ENCODE measurements at regions not wholly inside any gene's neighbourhood (a gene's known extent, or its start where the extent isn't known, plus 50 kb on each side); places are given as distances from the start of the nearest gene placed in this dataset.

DNA sequence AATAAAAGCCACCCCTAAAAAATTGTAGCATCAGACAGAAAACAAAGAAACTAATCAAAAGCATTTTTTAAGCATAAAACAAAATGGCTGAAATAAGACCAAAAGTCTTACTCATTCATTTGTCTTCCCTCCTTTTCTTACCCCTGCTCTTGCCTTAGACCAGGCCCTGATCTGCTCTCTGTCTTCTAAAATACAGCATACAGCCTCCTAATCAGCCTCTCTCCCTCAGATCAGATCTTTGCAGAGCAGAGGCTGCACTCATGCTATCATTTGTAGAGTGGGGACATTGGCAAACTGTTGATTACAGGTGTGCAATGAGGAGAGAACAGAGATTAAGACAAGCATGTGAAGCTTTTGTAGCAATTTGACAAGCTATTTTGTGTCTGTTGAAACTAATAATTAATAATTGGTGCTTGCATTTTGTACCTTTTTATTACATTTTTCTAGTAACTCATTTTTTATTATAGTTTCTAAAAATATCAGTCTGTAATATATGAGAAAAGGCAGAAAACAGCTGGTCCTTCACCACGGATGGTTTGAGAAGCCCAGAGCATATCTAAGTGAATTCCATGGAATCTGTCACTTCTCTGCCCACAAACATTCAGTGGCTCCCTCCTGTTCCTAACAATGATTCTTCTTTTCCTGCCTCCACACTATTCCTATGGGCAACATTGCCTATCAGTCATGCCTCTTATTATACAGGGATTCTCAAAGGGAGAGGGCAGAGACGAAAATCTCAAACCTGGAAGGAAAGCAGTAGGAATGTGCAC is 286.2 kb upstream of the STT3B start:
- TF ChIP-seq, protein P1, sequence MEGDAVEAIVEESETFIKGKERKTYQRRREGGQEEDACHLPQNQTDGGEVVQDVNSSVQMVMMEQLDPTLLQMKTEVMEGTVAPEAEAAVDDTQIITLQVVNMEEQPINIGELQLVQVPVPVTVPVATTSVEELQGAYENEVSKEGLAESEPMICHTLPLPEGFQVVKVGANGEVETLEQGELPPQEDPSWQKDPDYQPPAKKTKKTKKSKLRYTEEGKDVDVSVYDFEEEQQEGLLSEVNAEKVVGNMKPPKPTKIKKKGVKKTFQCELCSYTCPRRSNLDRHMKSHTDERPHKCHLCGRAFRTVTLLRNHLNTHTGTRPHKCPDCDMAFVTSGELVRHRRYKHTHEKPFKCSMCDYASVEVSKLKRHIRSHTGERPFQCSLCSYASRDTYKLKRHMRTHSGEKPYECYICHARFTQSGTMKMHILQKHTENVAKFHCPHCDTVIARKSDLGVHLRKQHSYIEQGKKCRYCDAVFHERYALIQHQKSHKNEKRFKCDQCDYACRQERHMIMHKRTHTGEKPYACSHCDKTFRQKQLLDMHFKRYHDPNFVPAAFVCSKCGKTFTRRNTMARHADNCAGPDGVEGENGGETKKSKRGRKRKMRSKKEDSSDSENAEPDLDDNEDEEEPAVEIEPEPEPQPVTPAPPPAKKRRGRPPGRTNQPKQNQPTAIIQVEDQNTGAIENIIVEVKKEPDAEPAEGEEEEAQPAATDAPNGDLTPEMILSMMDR (optimal IDR thresholded peaks at IDR 0.05 in 1 of 3, IDR thresholded peaks at IDR 0.05 in 1 of 3, conservative IDR thresholded peaks at IDR 0.05 in 1 of 3; ENCODE audit: extremely low read depth in 1 of 3, insufficient read depth in 2 of 3, low read length in 3 of 3), result no peak
- no peak for TF ChIP-seq EZH2 (IDR thresholded peaks at IDR 0.05; ENCODE audit: low read length)

All from keratinocyte (primary cell).